ENCODE measurements at regions not wholly inside any gene's neighbourhood (a gene's known extent, or its start where the extent isn't known, plus 50 kb on each side); places are given as distances from the start of the nearest gene placed in this dataset.

- TF ChIP-seq, protein P1, sequence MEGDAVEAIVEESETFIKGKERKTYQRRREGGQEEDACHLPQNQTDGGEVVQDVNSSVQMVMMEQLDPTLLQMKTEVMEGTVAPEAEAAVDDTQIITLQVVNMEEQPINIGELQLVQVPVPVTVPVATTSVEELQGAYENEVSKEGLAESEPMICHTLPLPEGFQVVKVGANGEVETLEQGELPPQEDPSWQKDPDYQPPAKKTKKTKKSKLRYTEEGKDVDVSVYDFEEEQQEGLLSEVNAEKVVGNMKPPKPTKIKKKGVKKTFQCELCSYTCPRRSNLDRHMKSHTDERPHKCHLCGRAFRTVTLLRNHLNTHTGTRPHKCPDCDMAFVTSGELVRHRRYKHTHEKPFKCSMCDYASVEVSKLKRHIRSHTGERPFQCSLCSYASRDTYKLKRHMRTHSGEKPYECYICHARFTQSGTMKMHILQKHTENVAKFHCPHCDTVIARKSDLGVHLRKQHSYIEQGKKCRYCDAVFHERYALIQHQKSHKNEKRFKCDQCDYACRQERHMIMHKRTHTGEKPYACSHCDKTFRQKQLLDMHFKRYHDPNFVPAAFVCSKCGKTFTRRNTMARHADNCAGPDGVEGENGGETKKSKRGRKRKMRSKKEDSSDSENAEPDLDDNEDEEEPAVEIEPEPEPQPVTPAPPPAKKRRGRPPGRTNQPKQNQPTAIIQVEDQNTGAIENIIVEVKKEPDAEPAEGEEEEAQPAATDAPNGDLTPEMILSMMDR (IDR thresholded peaks at IDR 0.05): no peak
- no peak for TF ChIP-seq POLR2A (IDR thresholded peaks at IDR 0.05)
Measured at GRCh38 chr5:84597904-84598303, 213.2 kb upstream of the EDIL3 start.

Measured in heart left ventricle (tissue), 13 donors.